GM21786 (cell line): ENCODE measurements at regions not wholly inside any gene's neighbourhood (a gene's known extent, or its start where the extent isn't known, plus 50 kb on each side); places are given as distances from the start of the nearest gene placed in this dataset.

ENCODE experiments used
- ATAC-seq: cut with Tn5 transposase; IDR thresholded peaks from one replicate; pipeline ENCODE4 v1.9.1; 2021; ENCODE audit not compliant: unreplicated experiment

DNA sequence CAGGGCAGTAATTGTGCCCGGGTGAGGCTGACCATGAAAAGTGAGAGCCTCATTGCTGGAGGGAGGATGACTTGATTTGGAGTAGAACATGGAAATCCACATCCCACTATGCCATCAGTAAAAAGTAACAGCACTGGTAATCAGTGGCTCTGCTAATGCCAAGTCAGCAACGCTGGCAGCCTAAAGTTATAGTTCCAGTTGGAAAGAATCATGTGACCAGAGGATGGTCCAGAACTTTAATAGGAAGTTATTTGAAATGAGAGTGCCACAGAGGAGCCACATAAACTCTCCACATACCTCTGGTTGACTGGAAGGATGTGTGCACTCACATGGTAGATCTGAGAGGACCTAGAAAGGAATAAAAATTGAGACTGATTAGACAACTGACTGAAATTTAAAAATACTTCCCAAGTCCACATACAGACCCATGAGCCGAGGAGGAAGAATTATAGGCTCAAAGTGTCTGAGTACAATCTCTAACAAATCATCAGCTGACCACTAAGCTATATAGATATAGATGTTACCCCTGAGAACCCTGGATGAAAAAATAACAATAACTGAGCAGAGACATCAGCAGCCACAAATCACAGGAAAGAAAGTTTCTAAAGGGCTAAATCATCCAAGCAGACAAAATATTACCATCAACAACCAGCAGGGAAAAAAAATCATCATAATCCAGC is 346.8 kb downstream of the STK39 start:
- ATAC-seq: no peak

DNA sequence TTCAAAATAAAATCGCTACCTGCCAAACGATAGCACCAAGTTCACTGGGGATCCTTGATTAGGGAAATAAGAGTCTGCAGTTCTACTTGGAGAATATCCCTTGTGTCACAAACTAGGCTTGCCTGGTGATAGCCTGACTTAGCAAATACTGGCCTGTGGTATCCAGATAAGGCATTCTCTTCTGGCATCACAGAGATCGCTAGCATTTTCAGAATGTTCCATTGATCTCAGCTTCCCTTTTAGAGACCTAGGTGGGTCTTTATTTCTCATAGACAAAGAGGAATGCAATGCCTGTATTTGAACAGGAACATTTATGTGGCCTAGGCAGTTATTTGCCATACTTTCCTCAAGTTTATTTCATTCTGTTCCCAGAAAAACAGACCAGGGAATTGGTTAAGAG is 349.1 kb downstream of the STK39 start:
- ATAC-seq: no peak

DNA sequence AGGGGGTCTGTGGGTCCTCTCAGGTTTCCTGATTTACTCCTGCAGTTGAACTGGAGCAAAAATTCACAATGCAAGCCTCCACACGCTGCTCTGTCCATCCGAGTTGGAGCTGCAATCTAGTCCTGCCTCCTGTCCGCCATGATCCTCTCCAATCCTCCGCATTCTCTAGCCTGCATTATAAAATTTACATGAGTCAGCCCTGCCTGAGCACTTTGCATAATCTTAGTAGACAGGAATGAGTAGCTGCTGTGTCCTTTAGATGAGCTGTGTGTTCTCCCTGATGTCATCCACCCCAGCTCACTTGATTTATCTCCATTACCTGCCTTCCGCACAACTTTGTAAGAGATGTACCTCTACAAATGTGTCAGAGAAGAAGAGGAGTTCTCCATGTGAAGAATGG is 355.6 kb downstream of the STK39 start:
- no peak for ATAC-seq

DNA sequence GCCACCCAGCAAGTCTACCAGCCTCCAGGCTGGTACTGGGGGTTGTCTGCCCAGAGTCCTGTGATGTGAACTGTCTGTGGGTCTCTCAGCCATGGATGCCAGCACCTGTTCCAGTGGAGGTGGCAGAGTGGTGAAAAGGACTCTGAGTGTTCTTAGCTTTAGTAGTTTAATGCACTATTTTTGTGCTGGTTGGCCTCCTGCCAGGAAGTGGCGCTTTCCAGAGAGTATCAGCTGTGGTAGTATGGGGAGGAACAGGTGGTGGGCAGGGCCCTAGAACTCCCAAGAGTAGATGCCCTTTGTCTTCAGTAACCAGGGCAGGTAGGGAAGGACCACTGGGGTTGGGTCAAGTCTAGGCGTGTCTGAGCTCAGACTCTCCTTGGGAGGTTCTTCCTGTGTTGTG is 356.7 kb downstream of the STK39 start:
- ATAC-seq: no peak

DNA sequence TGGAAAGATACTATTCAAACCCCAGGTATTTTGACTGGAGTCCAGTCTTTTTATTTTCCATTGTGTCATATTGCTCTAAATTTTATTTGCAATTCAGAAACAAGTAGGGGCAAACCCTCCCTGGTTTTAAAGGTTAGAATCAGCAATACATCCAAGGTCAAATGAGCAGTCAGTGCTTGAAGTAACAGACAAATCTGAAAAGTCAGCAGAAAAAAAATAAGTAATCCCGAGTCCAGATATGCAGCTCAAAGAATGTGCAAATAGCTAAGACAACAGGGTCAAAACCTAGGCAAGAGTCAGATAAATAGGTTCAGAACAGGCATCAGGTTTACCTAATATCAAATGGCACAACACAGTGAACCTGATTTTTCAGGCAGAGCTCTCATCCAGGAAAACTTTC is 367.0 kb downstream of the STK39 start:
- ATAC-seq: no peak

DNA sequence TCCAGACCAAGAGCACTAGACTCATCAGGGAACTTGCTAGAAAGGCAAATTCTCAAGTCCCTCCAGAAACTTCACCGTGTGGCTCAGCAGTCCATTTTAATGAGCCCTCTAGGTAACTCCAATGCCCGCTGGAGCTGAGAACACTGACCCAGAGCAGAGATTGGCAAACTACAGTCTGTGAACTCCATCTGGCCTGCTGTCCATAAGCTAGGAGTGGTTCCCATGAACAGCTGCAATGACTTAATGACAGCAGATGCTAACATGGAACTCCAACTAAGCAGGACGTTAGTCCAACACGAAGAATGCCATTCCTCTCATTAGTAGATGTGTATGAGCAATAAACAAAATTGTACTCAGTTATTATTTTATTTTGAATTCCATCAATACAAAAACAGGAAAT is 371.9 kb downstream of the STK39 start:
- ATAC-seq: no peak

DNA sequence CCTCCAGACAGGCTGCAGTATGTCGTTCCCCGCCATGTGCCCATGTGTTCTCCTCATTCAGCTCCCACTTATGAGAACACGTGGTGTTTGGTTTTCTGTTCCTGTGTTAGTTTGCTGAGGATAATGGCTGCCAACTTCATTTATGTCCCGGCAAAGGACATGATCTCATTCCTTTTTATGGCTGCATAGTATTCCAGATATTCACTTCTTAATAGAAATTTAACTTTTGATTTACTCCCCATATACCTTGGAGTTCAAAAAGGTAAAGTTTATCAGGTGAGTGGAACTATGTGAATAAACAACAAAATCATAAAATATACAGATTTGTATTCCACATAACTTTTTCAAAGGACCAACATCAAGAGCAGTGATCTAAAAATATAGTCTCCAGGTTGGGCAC is 372.6 kb downstream of the STK39 start:
- ATAC-seq: no peak

DNA sequence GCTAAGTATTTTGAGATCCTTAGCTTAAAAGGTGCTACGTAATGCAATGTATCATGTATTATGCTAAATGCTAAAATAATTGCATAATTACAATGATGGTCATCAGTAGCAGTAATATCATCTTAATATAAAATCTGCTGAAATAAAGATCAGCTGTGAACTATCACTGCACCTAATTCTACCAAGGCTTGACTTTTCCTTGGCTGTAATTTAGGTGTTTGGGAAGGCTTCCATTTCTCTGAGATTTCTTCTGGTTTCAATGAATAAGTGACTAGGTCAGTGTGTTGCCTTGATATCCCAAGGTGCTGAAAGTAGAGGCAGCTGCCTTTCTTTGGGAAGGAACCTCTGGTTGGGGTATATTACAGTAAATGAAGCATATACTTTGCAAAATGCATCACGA is 376.1 kb downstream of the STK39 start:
- ATAC-seq: no peak

DNA sequence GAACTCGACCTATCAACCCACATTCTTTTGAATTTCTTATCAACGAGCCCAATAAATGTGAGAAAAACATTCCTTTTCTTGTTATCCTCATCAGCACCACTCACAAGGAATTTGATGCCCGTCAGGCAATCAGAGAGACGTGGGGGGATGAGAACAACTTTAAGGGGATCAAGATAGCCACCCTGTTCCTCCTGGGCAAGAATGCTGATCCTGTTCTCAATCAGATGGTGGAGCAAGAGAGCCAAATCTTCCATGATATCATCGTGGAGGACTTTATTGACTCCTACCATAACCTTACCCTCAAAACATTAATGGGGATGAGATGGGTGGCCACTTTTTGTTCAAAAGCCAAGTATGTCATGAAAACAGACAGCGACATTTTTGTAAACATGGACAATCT is 378.2 kb downstream of the STK39 start:
- no peak for ATAC-seq

DNA sequence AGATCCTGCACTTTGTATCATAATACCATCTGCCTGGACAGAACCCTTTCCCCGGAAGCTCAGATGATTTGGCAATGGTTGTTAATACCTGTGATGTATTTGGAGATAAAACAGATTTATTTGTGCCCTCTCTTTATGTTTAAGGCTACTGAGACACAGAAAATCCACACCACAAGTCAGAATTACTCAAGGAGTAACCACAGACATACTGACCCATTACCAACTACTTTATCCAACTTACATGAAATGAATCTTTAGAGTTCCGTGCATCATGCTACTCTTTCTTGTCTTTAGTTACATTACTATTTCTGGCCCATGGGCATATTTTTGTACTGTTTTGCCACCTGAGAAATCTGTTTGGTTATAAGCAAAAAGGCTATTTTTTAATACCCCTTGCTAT is 384.0 kb downstream of the STK39 start:
- no peak for ATAC-seq

DNA sequence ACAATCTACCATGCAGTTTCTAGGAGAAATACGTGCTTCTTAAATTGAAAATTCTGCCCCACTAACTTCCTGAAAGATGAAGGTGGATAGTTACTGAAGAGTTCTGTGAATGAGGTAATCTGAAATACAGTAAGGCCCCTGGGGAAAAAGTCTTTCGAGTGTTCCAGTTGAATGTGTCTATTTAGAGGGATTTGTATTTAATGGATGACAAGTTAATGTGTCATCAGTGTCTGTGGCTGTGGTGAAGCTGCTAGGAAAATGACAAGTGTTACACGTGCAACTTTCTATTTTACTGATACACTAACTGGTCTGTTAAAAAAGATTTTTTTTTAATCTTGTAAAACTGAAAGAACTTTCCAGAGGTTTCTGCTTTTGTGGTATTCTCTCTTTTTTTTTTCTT is 384.6 kb downstream of the STK39 start:
- ATAC-seq: peak; percentile 70

DNA sequence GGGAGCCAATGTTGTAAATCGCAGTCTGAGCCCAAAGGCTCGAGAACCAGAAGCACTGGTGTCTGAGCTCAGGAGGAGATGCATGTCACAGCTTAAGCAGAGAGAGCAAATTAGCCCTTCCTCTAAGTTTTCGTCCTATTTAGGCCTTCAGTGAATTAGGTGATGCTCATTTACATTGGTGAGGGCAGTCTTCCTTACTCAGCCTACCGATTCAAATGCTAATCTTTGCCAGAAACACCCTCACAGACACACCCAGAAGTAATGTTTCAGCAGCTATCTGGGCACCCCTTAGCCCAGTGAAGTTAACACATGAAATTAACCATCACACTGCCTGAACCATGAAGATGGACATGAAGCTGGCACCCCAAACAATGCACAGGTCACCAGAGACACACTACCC is 385.1 kb downstream of the STK39 start:
- ATAC-seq: peak; percentile 4

DNA sequence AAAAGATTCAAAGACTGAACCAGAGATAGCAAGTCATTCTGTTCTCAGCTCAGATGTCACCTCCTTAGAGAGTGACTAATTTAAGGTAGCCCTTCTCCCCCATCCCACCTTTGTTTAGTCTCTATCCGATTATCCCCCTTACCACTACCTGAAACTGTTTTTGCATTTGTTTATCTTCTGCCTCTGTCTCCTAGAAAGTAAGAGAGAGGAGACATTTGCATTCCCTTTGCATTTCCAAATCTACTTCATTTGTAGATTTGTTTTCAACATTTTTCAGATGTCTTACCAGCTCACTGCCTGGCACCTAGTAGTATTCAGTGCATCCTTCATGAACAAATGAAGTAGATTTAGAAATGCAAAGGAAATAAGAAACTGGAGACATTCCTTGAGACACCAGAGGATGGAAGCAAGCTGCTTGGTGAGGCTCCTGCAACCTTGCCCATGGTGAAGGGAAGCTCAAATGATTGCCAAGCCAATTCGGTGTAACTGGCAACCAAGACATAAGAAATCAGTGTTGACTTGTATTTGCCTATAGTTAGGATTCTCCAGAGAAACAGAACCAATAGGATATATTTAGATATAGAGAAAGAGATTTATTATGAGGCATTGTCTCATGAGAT is 385.7 kb downstream of the STK39 start:
- no peak for ATAC-seq

DNA sequence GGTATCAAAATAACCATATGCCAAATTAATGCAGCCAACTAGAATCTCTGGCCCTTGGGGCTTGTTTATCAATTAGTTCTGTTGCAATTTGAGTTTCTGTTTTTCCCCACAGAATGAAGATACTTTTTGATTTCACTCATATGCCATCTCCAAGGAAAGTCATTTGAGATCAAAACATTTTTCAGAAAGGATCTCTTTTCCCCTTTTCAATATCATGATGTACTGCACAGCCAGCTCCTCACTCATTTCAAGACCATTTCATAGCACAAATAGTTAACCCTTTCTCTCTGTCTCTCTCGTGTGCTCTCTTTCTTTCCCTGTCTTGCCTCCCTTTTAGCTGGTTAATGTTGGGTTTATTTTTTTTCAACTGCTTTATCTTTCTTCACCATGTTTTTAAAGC is 387.3 kb downstream of the STK39 start:
- no peak for ATAC-seq

DNA sequence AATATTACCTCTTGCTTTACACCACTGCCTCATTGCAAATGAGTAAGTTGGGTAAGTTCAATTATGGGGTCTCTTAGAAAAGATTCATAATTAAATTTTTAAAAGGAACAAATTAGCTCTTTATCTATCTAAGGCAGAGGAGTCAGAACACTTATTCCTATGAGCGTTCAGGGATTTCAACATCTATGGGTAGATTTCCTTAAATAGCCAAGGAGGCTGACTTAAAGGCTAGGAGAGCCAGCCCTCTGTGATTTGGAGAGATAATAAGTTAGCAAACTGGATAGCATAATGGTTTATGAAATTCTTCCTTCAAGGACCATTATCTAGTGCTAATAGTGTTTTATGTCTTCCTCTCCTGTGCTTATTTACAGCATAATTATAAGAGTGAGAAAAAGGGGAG is 387.7 kb downstream of the STK39 start:
- no peak for ATAC-seq

DNA sequence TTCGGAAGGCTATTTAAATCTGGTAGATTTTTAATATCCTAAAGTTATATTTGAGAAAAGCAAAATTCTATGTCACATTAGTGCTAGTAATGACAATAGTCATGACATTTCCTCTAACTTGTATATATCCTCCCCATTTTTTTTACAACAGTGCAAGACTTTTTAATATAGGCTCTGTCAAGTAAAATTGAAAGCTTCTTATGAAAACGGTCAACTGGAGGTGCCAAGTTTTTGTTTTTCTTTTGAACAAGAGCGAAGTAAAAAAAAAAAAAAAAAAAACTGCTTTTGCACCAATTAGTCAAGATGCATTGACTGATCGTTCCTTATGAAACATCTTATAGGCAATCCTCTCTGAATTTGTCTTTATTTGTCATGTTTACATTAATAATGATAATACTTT is 389.3 kb downstream of the STK39 start:
- no peak for ATAC-seq

DNA sequence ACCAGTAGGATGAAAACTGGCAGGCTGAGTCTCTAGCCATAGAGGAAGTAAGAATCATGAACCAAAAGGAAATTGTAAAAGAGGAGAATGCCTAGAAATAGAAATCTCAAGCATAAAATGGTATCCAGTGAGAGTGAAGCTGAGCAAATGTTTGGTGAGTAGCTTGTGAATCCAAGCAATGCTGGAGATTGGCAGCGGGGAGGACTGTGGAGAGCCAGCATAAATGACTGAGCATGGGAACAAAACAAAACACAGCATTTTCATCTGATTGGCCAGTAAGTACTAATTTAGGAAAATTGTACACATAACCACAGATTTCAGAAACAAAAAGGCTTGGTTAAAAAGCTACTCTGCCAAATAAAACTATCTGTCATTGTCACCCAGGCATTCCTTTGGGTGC is 390.0 kb downstream of the STK39 start:
- no peak for ATAC-seq

DNA sequence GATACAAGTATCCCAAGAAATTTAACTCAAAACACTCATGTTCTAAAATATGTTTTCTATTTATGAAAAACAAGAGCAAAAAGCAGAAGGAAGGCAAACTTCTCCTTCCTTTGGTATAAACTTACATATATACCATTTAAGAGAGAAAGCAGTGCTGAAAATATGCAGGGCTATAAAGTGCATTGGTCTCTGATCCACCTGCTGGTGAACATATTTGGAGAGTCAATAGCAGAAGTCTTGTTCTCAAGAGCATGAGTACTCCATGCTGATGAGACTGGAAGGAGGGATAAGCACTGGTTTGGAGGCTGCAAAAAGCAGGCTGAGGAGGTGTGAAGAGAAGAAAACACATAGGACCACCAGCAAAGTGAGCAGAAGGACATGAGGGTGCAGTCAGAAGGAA is 391.2 kb downstream of the STK39 start:
- no peak for ATAC-seq

DNA sequence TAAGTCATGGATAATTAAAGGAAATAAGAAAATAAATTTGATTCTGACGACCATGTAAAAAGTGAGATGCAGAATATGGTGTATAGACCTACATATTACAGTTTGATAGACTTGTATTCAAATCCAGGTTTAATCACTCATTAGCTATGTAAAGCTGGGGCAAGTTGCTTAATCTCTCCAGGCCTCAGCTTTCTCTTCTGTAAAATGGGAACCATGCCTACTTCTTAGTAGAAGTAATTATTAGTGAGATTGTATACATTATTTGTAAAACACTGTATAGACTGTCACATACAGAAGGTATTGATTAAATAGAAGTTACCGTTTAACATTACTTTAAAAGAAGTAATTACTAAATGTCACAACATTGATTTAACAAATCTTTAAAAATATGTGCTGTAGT is 392.2 kb downstream of the STK39 start:
- ATAC-seq: no peak

DNA sequence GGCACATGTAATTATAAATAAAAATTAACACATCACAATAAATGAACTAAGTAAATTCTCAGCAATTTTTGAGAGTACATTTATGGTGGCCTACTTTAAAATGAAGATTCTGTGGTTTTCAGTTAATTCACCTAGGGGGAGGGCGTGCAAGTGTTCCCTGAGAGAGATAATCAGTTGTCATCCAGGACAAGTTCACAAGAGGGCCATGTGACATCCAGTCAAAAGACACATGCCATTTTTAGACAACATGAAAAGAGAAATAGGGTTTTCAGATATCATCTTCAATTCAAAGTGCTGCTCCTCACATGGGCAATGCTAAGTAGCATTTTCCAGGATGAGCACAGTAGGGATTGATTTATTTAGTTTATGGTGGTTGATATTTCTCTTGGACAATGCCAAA is 393.7 kb downstream of the STK39 start:
- no peak for ATAC-seq

DNA sequence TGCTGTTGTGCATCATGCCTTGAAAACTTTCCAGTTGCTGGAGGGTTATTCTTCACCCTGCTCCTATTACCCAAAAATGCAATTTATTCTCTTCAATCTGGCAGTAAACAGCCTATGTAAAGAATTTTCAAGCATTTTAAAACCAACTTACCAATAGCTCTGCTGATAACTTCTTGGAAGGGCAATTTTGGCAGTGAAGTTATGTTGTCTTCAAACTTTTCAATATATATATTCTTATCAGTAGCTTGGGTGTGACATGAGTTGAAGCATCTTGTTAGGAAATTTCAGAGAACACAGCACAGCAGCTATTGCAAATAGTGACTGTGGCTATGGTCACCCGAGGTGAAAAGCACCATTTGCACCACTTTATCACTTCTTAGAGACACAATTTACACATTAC is 395.5 kb downstream of the STK39 start:
- no peak for ATAC-seq

DNA sequence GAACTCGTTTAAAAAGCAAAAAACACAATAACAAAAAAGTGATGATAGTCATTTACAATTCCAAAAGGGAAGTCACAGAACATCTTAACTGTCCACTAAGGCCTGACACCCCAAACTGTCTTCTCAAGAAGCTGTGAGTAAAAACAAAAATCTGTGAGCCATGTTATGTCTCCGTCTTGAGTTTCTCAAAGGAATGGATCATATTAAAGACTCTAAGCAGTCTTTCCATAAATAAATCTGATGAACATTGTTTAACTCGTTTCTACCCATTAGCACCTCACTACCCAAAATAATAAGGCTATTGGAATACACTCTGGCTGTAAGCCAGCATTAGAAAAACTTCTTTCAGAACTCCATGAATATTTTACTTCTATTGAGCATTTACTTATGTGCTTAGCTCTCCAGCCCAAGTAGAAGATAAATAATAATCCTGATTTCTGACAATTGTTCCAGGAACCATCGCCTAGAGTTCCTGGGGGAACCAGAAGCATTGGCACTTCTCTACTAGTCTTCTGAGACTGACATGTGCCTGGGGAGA is 396.0 kb downstream of the STK39 start:
- no peak for ATAC-seq
